SU-DHL-6 (cell line): ENCODE measurements at regions not wholly inside any gene's neighbourhood (a gene's known extent, or its start where the extent isn't known, plus 50 kb on each side); places are given as distances from the start of the nearest gene placed in this dataset.

ENCODE experiments used
- H2AFZ ChIP-seq: fragments of 200-600 bp; sonication (generic); 2 replicates; pipeline ENCODE4 v1.6.1; 2014; ENCODE audit warnings: low read depth, mild to moderate bottlenecking, moderate library complexity, mixed read lengths, antibody characterized with exemption, low read length; ENCODE audit not compliant: severe bottlenecking
- H3F3A ChIP-seq: fragments of 200-600 bp; shearing (Covaris generic); 2 replicates; pipeline ENCODE4 v1.6.0; 2016; ENCODE audit warnings: antibody characterized with exemption, mild to moderate bottlenecking; ENCODE audit not compliant: insufficient read depth
- H3K27ac ChIP-seq: fragments of 200-600 bp; sonication (generic); 2 replicates; pipeline ENCODE4 v1.5.1; 2016; ENCODE audit warnings: low read depth, mild to moderate bottlenecking, low read length, moderate library complexity, mixed read lengths
- H3K27me3 ChIP-seq: fragments of 200-600 bp; sonication (generic), shearing (Covaris generic); 2 replicates; pipeline ENCODE4 v1.6.0; 2014; ENCODE audit warnings: mild to moderate bottlenecking, low read length
- H3K36me3 ChIP-seq: fragments of 200-600 bp; sonication (generic); 2 replicates; pipeline ENCODE4 v1.6.1; 2014; ENCODE audit warnings: mild to moderate bottlenecking, low read length, mixed read lengths
- H3K4me2 ChIP-seq: fragments of 300-600, 200-600 bp; shearing (Covaris generic), sonication (generic); 2 replicates; pipeline ENCODE4 v1.6.0; 2014; ENCODE audit warnings: low read length, low read depth, mild to moderate bottlenecking; ENCODE audit not compliant: poor library complexity, severe bottlenecking
- H3K4me3 ChIP-seq: fragments of 200-600 bp; sonication (generic); 2 replicates; pipeline ENCODE4 v1.5.1; 2014; ENCODE audit warnings: antibody characterized with exemption, low read length, mild to moderate bottlenecking, mixed read lengths; ENCODE audit not compliant: insufficient read depth, poor library complexity, severe bottlenecking
- H3K79me2 ChIP-seq: fragments of 200-600 bp; sonication (generic); 2 replicates; pipeline ENCODE4 v1.6.1; 2014; ENCODE audit warnings: mild to moderate bottlenecking, low read length, moderate library complexity; ENCODE audit not compliant: insufficient read depth
- H3K9ac ChIP-seq: fragments of 200-600 bp; sonication (generic); 2 replicates; pipeline ENCODE4 v1.7.0; 2014; ENCODE audit warnings: mild to moderate bottlenecking, low read length
- H3K9me2 ChIP-seq: fragments of 200-600 bp; sonication (generic); replicated peaks from 2 replicates; pipeline ENCODE4 v1.6.1; 2014; ENCODE audit warnings: low read length; ENCODE audit not compliant: insufficient read depth
- H3K9me3 ChIP-seq: fragments of 200-600 bp; sonication (generic); 2 replicates; pipeline ENCODE4 v1.6.1; 2014; ENCODE audit warnings: low read length, mixed read lengths; ENCODE audit not compliant: insufficient read depth
- H4K20me1 ChIP-seq: fragments of 200-600 bp; sonication (generic); 2 replicates; pipeline ENCODE4 v1.6.1; 2014; ENCODE audit warnings: low read depth, mild to moderate bottlenecking, antibody characterized with exemption, low read length, moderate library complexity, mixed read lengths
- EZH2phosphoT487 ChIP-seq: fragments of 200-600 bp; sonication (generic), shearing (Covaris generic); conservative IDR thresholded peaks from 2 replicates; pipeline ENCODE4 v1.6.1; 2018; ENCODE audit warnings: mild to moderate bottlenecking, antibody characterized with exemption, low read length, moderate library complexity, mixed read lengths
- TF ChIP-seq, protein P1 (sequence below): fragments of 200-600 bp; sonication (generic); IDR thresholded peaks from one replicate; pipeline ENCODE4 v1.5.1; 2017; ENCODE audit warnings: antibody characterized with exemption, mild to moderate bottlenecking, low read length, moderate library complexity; ENCODE audit not compliant: insufficient read depth, poor library complexity, severe bottlenecking

DNA sequence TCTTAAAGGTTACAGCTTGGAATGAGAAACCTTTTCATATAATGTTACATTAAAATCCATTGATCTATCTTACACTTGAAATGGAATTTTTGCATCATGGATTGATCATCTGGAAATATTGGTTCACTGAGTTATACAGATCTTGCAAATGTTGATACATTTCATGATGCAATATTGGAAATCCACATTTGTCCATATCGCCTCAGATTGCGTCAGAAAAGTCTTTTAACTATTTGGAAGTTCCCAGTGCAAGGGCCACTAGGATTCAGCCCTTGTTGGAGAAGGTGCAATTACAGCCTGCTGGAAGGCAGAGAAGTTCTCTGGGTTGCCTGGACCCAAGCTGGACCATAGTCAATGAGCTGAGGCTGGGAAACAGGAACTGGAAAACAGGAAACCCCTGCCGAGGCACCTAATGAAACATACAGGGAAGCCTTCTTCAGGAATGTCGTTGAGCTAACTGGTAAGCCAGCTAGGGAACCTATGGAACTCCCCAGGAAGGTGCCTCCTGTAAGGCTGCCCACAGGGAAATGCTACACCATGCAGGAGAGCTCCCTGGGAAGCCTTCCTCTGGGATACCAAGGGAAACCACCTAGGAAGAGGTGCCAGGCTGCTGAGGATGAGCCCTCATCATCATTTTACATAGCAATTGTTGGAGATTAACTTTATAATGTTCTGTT, 600.4 kb upstream of the CADM1 start:
- Histone ChIP-seq H3K27ac (no peak overlapping the region), H3K9me2 (no peaks in the 10 kb centered on the region), H3K36me3 (no peaks in the 10 kb centered on the region), H3K9me3 (no peaks in the 10 kb centered on the region), H3F3A (no peaks in the 10 kb centered on the region), H2AFZ (no peak overlapping the region), H3K9ac (no peak overlapping the region), H3K79me2 (no peaks in the 10 kb centered on the region), H4K20me1 (no peaks in the 10 kb centered on the region), H3K4me2 (no peak overlapping the region), H3K27me3 (no peaks in the 10 kb centered on the region), H3K4me3 (no peak overlapping the region)
- TF ChIP-seq, protein P1, sequence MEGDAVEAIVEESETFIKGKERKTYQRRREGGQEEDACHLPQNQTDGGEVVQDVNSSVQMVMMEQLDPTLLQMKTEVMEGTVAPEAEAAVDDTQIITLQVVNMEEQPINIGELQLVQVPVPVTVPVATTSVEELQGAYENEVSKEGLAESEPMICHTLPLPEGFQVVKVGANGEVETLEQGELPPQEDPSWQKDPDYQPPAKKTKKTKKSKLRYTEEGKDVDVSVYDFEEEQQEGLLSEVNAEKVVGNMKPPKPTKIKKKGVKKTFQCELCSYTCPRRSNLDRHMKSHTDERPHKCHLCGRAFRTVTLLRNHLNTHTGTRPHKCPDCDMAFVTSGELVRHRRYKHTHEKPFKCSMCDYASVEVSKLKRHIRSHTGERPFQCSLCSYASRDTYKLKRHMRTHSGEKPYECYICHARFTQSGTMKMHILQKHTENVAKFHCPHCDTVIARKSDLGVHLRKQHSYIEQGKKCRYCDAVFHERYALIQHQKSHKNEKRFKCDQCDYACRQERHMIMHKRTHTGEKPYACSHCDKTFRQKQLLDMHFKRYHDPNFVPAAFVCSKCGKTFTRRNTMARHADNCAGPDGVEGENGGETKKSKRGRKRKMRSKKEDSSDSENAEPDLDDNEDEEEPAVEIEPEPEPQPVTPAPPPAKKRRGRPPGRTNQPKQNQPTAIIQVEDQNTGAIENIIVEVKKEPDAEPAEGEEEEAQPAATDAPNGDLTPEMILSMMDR: no peak

DNA sequence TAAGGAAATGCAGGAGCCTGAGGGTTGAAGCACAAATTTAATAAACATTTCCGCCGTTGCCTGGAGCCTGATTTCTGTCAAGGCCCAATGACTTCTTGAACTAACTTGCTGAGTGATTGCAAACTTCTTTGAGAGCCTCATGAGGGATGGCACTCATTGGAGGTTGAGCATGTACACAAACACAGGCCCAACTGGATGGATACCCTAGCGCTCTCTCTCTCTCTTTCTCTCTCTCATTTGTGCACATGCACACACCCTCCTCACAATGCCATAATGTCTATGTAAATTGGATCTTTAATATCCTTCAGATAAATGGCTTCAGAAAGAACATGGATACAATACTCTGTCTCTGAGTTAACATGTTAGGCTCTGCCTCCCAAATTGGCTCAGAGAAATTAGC, 597.7 kb upstream of the CADM1 start:
- no peaks in the 10 kb centered on the region for H3K9me3 ChIP-seq
- no peak for TF ChIP-seq EZH2phosphoT487
- TF ChIP-seq, protein P1: no peak

DNA sequence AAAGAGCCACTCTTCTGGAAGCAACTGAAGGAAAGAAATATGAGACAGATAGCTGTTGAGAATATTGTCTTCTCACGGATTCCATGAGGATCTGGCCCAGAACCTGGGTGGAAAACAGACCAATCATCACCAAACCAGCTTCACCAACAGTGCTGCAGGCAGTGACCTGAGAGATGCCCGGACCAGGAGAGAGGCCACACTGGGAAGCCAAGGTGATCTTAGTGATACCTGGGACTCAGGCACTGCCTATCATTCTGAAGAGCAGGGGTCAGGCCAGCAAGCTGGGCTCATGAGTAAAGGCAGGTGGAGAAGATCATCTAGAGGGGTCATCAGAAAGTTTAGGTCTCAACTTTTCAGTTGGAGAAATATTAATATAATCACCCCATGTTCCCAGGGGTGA, 595.8 kb upstream of the CADM1 start:
- TF ChIP-seq EZH2phosphoT487: no peak
- TF ChIP-seq, protein P1: no peak

More for the DNA sequence above, 597.7 kb upstream of the CADM1 start:
- H4K20me1 ChIP-seq: no peaks in the 10 kb centered on the region
- H3K9me2 ChIP-seq: no peaks in the 10 kb centered on the region
- no peak overlapping the region for H3K4me2 ChIP-seq
- no peaks in the 10 kb centered on the region for H3K79me2 ChIP-seq
- H2AFZ ChIP-seq: no peak overlapping the region
- no peaks in the 10 kb centered on the region for H3K36me3 ChIP-seq
- H3K27ac ChIP-seq: no peak overlapping the region
- H3K4me3 ChIP-seq: no peak overlapping the region
- H3K27me3 ChIP-seq: no peaks in the 10 kb centered on the region
- H3F3A ChIP-seq: no peaks in the 10 kb centered on the region
- no peak overlapping the region for H3K9ac ChIP-seq

More for the DNA sequence above, 595.8 kb upstream of the CADM1 start:
- Histone ChIP-seq H2AFZ (no peak overlapping the region), H3F3A (no peaks in the 10 kb centered on the region), H3K27ac (no peak overlapping the region), H3K9me3 (no peaks in the 10 kb centered on the region), H3K9me2 (no peaks in the 10 kb centered on the region), H3K36me3 (no peaks in the 10 kb centered on the region), H4K20me1 (no peaks in the 10 kb centered on the region), H3K9ac (no peak overlapping the region), H3K27me3 (no peaks in the 10 kb centered on the region), H3K4me2 (no peak overlapping the region), H3K79me2 (no peaks in the 10 kb centered on the region), H3K4me3 (no peak overlapping the region)
